Smooth muscle cell (in vitro differentiated cells): ENCODE measurements at regions not wholly inside any gene's neighbourhood (a gene's known extent, or its start where the extent isn't known, plus 50 kb on each side); places are given as distances from the start of the nearest gene placed in this dataset.

Experiments
- DNase-seq: peaks from one replicate; lab custom pipeline; 2025; ENCODE audit not compliant: unreplicated experiment; lab: John Stamatoyannopoulos, UW
- H2AFZ ChIP-seq: fragments of 200-600 bp; sonication (generic); 2 replicates; pipeline ENCODE4 v1.6.0; 2016; ENCODE audit warnings: antibody characterized with exemption, low read depth, mild to moderate bottlenecking
- H3F3A ChIP-seq: fragments of 200-600 bp; sonication (generic); 2 replicates; pipeline ENCODE4 v1.6.0; 2017; ENCODE audit warnings: antibody characterized with exemption, low read depth
- H3K27ac ChIP-seq: fragments of 200-600 bp; sonication (generic); 2 replicates; pipeline ENCODE4 v1.5.1; 2016; ENCODE audit warnings: low read depth, mild to moderate bottlenecking
- H3K27me3 ChIP-seq: fragments of 200-600 bp; sonication (generic); 2 replicates; pipeline ENCODE4 v1.6.1; 2016; ENCODE audit warnings: low read depth, mild to moderate bottlenecking
- H3K36me3 ChIP-seq: fragments of 200-600 bp; sonication (generic); 2 replicates; pipeline ENCODE4 v1.5.1; 2016; ENCODE audit warnings: low read depth
- H3K4me1 ChIP-seq: fragments of 200-600 bp; sonication (generic); 2 replicates; pipeline ENCODE4 v1.5.1; 2016; ENCODE audit warnings: low read depth
- H3K4me2 ChIP-seq: fragments of 200-600 bp; sonication (generic); 2 replicates; pipeline ENCODE4 v1.6.0; 2016; ENCODE audit warnings: mild to moderate bottlenecking
- H3K4me3 ChIP-seq: fragments of 200-600 bp; sonication (generic); 2 replicates; pipeline ENCODE4 v1.5.1; 2016; ENCODE audit warnings: mild to moderate bottlenecking
- H3K79me2 ChIP-seq: fragments of 200-600 bp; sonication (generic); 2 replicates; pipeline ENCODE4 v1.6.0; 2016; ENCODE audit warnings: low read depth, mild to moderate bottlenecking
- H3K9ac ChIP-seq: fragments of 200-600 bp; sonication (generic); 2 replicates; pipeline ENCODE4 v1.6.0; 2016; ENCODE audit warnings: low read depth
- H3K9me3 ChIP-seq: fragments of 200-600 bp; sonication (generic); replicated peaks from 2 replicates; pipeline ENCODE4 v1.5.1; 2016; ENCODE audit warnings: low read depth
- H4K20me1 ChIP-seq: fragments of 200-600 bp; sonication (generic); 2 replicates; pipeline ENCODE4 v1.6.0; 2016; ENCODE audit warnings: low read depth
- CTCF ChIP-seq: fragments of 200-600 bp; sonication (generic); IDR thresholded peaks from 2 replicates; pipeline ENCODE4 v1.5.1; 2017; ENCODE audit warnings: borderline replicate concordance, mild to moderate bottlenecking, antibody characterized with exemption; ENCODE audit not compliant: insufficient read depth, poor library complexity, severe bottlenecking
- WGBS: methylation state at CpG from one replicate; pipeline ENCODE4 v1.1.7; 2016; ENCODE audit warnings: low lambda C conversion rate; 5-methylcytosine and 5-hydroxymethylcytosine counted together

- WGBS, result 96% methylated on average over 1 of the region's 1 CpG
- peaks cover 5% of the 10 kb centered on the region for H3F3A ChIP-seq
- H3K27ac ChIP-seq, result no peak overlapping the region
- DNase-seq, result no peak
- peaks cover 14% of the 10 kb centered on the region for H3K4me1 ChIP-seq
- H2AFZ ChIP-seq, result no peak overlapping the region
- H3K4me2 ChIP-seq, result no peak overlapping the region
- H4K20me1 ChIP-seq, result no peaks in the 10 kb centered on the region
- no peaks in the 10 kb centered on the region for H3K9me3 ChIP-seq
- H3K36me3 ChIP-seq, result no peaks in the 10 kb centered on the region
- H3K79me2 ChIP-seq, result no peaks in the 10 kb centered on the region
- no peak overlapping the region for H3K9ac ChIP-seq
- TF ChIP-seq CTCF, result no peak
- no peak overlapping the region for H3K4me3 ChIP-seq
- no peaks in the 10 kb centered on the region for H3K27me3 ChIP-seq
Observed at GRCh38 chr14:34179727-34180126, 228.9 kb upstream of the EGLN3 start.

GRCh38 chr14:34177466-34177865 is 226.6 kb upstream of the EGLN3 start:
- 77% methylated on average over 2 of the region's 2 CpGs for WGBS
- peaks cover 11% of the 10 kb centered on the region for H3K4me1 ChIP-seq
- no peaks in the 10 kb centered on the region for H3K36me3 ChIP-seq
- no peak overlapping the region for H3K9ac ChIP-seq
- H3K27me3 ChIP-seq, result no peaks in the 10 kb centered on the region
- no peak overlapping the region for H3K4me3 ChIP-seq
- H3K4me2 ChIP-seq, result no peak overlapping the region
- H2AFZ ChIP-seq, result no peak overlapping the region
- H3F3A ChIP-seq, result peaks cover 5% of the 10 kb centered on the region
- no peak overlapping the region for H3K27ac ChIP-seq
- no peaks in the 10 kb centered on the region for H3K79me2 ChIP-seq
- no peaks in the 10 kb centered on the region for H4K20me1 ChIP-seq
- no peaks in the 10 kb centered on the region for H3K9me3 ChIP-seq
- DNase-seq, result no peak
- TF ChIP-seq CTCF, result no peak

- WGBS, result 97% methylated on average over 2 of the region's 2 CpGs
- no peak for TF ChIP-seq CTCF
- no peak for DNase-seq
- H3K27ac ChIP-seq, result no peak overlapping the region
- no peaks in the 10 kb centered on the region for H3K27me3 ChIP-seq
- no peaks in the 10 kb centered on the region for H3F3A ChIP-seq
- H3K9ac ChIP-seq, result no peak overlapping the region
- no peak overlapping the region for H3K4me2 ChIP-seq
- no peaks in the 10 kb centered on the region for H3K36me3 ChIP-seq
- H3K4me3 ChIP-seq, result no peak overlapping the region
- H3K79me2 ChIP-seq, result no peaks in the 10 kb centered on the region
- H4K20me1 ChIP-seq, result no peaks in the 10 kb centered on the region
- no peak overlapping the region for H2AFZ ChIP-seq
- peaks cover 2% of the 10 kb centered on the region for H3K4me1 ChIP-seq
- no peaks in the 10 kb centered on the region for H3K9me3 ChIP-seq
Observed at GRCh38 chr14:34175574-34175973, 224.7 kb upstream of the EGLN3 start.

- Histone ChIP-seq H3K4me1 (no peaks in the 10 kb centered on the region), H3K4me2 (no peak overlapping the region), H3K27ac (no peak overlapping the region), H3K9ac (no peak overlapping the region), H2AFZ (no peak overlapping the region), H3K79me2 (no peaks in the 10 kb centered on the region), H4K20me1 (no peaks in the 10 kb centered on the region), H3K9me3 (no peaks in the 10 kb centered on the region), H3K36me3 (no peaks in the 10 kb centered on the region), H3F3A (no peaks in the 10 kb centered on the region), H3K4me3 (no peak overlapping the region), H3K27me3 (no peaks in the 10 kb centered on the region)
- TF ChIP-seq CTCF, result no peak
- no peak for DNase-seq
- 93% methylated on average over 3 of the region's 3 CpGs for WGBS
Observed at GRCh38 chr14:34174973-34175372, 224.1 kb upstream of the EGLN3 start.
